HepG2 (cell line): ENCODE measurements at regions not wholly inside any gene's neighbourhood (a gene's known extent, or its start where the extent isn't known, plus 50 kb on each side); places are given as distances from the start of the nearest gene placed in this dataset.
A peak's percentile ranks its signal among the peaks of the same experiment; 100 is the strongest.

Experiments
- ASH2L ChIP-seq: fragments of 300-600, 200-600 bp; sonication (generic); IDR thresholded peaks from 2 replicates; pipeline ENCODE4 v1.7.0; 2017; ENCODE audit warnings: low read depth, mild to moderate bottlenecking, moderate library complexity, mixed read lengths, low read length; ENCODE audit not compliant: insufficient read length
- ATF2 ChIP-seq: sonication (generic); formaldehyde crosslinking; IDR thresholded peaks from 2 replicates; pipeline ENCODE4 v1.4.0; 2020; ENCODE audit warnings: missing genetic modification reagents
- CAMTA2 ChIP-seq: sonication (generic); formaldehyde crosslinking; IDR thresholded peaks from 2 replicates; pipeline ENCODE4 v1.4.0; 2020; ENCODE audit warnings: mild to moderate bottlenecking, missing genetic modification reagents, borderline replicate concordance
- DBP ChIP-seq: sonication (generic); formaldehyde crosslinking; IDR thresholded peaks from 2 replicates; pipeline ENCODE4 v1.4.0; 2020; ENCODE audit warnings: missing genetic modification reagents; ENCODE audit errors: not compliant biosample characterization
- DNMT3B ChIP-seq: conservative IDR thresholded peaks from 2 replicates; pipeline ENCODE4 v1.6.1; 2016; ENCODE audit warnings: missing biosample characterization, control low read depth
- EED ChIP-seq: sonication (generic); formaldehyde crosslinking; IDR thresholded peaks from 2 replicates; pipeline ENCODE4 v1.5.0; 2020; ENCODE audit warnings: mild to moderate bottlenecking, missing genetic modification reagents
- ELF1 ChIP-seq: sonication (generic); formaldehyde crosslinking; IDR thresholded peaks from 2 replicates; pipeline ENCODE4 v1.4.0; 2020; ENCODE audit warnings: missing genetic modification reagents
- FOXM1 ChIP-seq: sonication (generic); formaldehyde crosslinking; IDR thresholded peaks from 2 replicates; pipeline ENCODE4 v1.5.0; 2020; ENCODE audit warnings: missing genetic modification reagents
- KDM4B ChIP-seq: sonication (generic); formaldehyde crosslinking; IDR thresholded peaks from 2 replicates; pipeline ENCODE4 v1.4.0; 2020; ENCODE audit warnings: missing genetic modification reagents
- NFIC ChIP-seq: IDR thresholded peaks from 2 replicates; pipeline ENCODE4 v1.6.1; 2012; ENCODE audit warnings: mild to moderate bottlenecking, low read length, inconsistent platforms
- RFX3 ChIP-seq: IDR thresholded peaks from 2 replicates; pipeline ENCODE4 v1.6.1; 2016; ENCODE audit warnings: missing biosample characterization, missing genetic modification reagents
- SALL1 ChIP-seq: sonication (generic); formaldehyde crosslinking; IDR thresholded peaks from 2 replicates; pipeline ENCODE4 v1.8.0; 2022; ENCODE audit warnings: mild to moderate bottlenecking, missing genetic modification reagents
- SETDB1 ChIP-seq: sonication (generic); formaldehyde crosslinking; IDR thresholded peaks from 2 replicates; pipeline ENCODE4 v1.5.1; 2020; ENCODE audit warnings: missing genetic modification reagents, mild to moderate bottlenecking, borderline replicate concordance
- TGIF2 ChIP-seq: IDR thresholded peaks from 2 replicates; pipeline ENCODE4 v1.6.1; 2016; ENCODE audit warnings: control low read depth, missing compliant biosample characterization
- TOE1 ChIP-seq: sonication (generic); formaldehyde crosslinking; IDR thresholded peaks from 2 replicates; pipeline ENCODE4 v1.4.0; 2020; ENCODE audit warnings: mild to moderate bottlenecking, missing genetic modification reagents
- ZBTB34 ChIP-seq: sonication (generic); formaldehyde crosslinking; IDR thresholded peaks from 2 replicates; pipeline ENCODE4 v1.8.0; 2022; ENCODE audit warnings: mild to moderate bottlenecking, missing genetic modification reagents
- ZFP36 ChIP-seq: fragments of 150-350 bp; IDR thresholded peaks from 2 replicates; pipeline ENCODE4 v1.6.1; 2018; ENCODE audit warnings: borderline replicate concordance, low read length, low read depth; ENCODE audit not compliant: partially characterized antibody
- ZFP36L1 ChIP-seq: sonication (generic); formaldehyde crosslinking; IDR thresholded peaks from 2 replicates; pipeline ENCODE4 v1.8.0; 2022; ENCODE audit warnings: mild to moderate bottlenecking, missing genetic modification reagents, moderate library complexity
- ZMAT5 ChIP-seq: sonication (generic); formaldehyde crosslinking; IDR thresholded peaks from 2 replicates; pipeline ENCODE4 v1.5.0; 2020; ENCODE audit warnings: mild to moderate bottlenecking, low read depth, missing genetic modification reagents, borderline replicate concordance
- ZNF337 ChIP-seq: sonication (generic); formaldehyde crosslinking; IDR thresholded peaks from 2 replicates; pipeline ENCODE4 v1.5.1; 2020; ENCODE audit warnings: missing genetic modification reagents, low read depth, mild to moderate bottlenecking, borderline replicate concordance
- ZNF878 ChIP-seq: sonication (generic); formaldehyde crosslinking; IDR thresholded peaks from 2 replicates; pipeline ENCODE4 v1.8.1; 2023; ENCODE audit warnings: mild to moderate bottlenecking, missing genetic modification reagents, moderate library complexity
- TF ChIP-seq, protein P1 (sequence below): sonication (generic); formaldehyde crosslinking; IDR thresholded peaks from 2 replicates; pipeline ENCODE4 v1.4.0; 2020; ENCODE audit warnings: missing genetic modification reagents
- TF ChIP-seq, protein P2 (sequence below): sonication (generic); formaldehyde crosslinking; IDR thresholded peaks from 2 replicates; pipeline ENCODE4 v1.4.0; 2020; ENCODE audit warnings: missing genetic modification reagents

GRCh38 chr12:115433014-115433634 is 749.1 kb upstream of the TBX3 start (continued):
- peak; percentile 75; the same call in 1 of the 2 replicates for TF ChIP-seq ATF2
- TF ChIP-seq SALL1 (CRISPR knock-in tag) = peak; percentile 73
- no peak for TF ChIP-seq ZBTB34 (CRISPR knock-in tag)
- TF ChIP-seq ZFP36L1 = no peak
- TF ChIP-seq DNMT3B (CRISPR knock-in tag) = no peak
- TF ChIP-seq KDM4B (CRISPR knock-in tag) = peak; percentile 53; the same call in 1 of the 2 replicates
- TF ChIP-seq ZFP36 = no peak
- TF ChIP-seq ASH2L = peak; percentile 47
- no peak for TF ChIP-seq RFX3 (CRISPR knock-in tag)
- TF ChIP-seq, protein P1, sequence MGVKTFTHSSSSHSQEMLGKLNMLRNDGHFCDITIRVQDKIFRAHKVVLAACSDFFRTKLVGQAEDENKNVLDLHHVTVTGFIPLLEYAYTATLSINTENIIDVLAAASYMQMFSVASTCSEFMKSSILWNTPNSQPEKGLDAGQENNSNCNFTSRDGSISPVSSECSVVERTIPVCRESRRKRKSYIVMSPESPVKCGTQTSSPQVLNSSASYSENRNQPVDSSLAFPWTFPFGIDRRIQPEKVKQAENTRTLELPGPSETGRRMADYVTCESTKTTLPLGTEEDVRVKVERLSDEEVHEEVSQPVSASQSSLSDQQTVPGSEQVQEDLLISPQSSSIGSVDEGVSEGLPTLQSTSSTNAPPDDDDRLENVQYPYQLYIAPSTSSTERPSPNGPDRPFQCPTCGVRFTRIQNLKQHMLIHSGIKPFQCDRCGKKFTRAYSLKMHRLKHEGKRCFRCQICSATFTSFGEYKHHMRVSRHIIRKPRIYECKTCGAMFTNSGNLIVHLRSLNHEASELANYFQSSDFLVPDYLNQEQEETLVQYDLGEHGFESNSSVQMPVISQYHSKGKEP = no peak
- TF ChIP-seq ELF1 (CRISPR knock-in tag) = peak; percentile 59
- TF ChIP-seq DBP (CRISPR knock-in tag) = no peak
- no peak for TF ChIP-seq ZNF878 (CRISPR knock-in tag)
- no peak for TF ChIP-seq SETDB1 (CRISPR knock-in tag)
- TF ChIP-seq TGIF2 (CRISPR knock-in tag) = peak; percentile 56
- no peak for TF ChIP-seq ZMAT5
- TF ChIP-seq TOE1 = no peak
- no peak for TF ChIP-seq CAMTA2 (CRISPR knock-in tag)
- TF ChIP-seq EED (CRISPR knock-in tag) = no peak
- TF ChIP-seq NFIC = peak; percentile 61
- TF ChIP-seq ZNF337 (CRISPR knock-in tag) = no peak
- no peak for TF ChIP-seq FOXM1 (CRISPR knock-in tag)
- TF ChIP-seq, protein P2, sequence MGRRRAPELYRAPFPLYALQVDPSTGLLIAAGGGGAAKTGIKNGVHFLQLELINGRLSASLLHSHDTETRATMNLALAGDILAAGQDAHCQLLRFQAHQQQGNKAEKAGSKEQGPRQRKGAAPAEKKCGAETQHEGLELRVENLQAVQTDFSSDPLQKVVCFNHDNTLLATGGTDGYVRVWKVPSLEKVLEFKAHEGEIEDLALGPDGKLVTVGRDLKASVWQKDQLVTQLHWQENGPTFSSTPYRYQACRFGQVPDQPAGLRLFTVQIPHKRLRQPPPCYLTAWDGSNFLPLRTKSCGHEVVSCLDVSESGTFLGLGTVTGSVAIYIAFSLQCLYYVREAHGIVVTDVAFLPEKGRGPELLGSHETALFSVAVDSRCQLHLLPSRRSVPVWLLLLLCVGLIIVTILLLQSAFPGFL = no peak
